ENCODE measurements at regions not wholly inside any gene's neighbourhood (a gene's known extent, or its start where the extent isn't known, plus 50 kb on each side); places are given as distances from the start of the nearest gene placed in this dataset.

DNA sequence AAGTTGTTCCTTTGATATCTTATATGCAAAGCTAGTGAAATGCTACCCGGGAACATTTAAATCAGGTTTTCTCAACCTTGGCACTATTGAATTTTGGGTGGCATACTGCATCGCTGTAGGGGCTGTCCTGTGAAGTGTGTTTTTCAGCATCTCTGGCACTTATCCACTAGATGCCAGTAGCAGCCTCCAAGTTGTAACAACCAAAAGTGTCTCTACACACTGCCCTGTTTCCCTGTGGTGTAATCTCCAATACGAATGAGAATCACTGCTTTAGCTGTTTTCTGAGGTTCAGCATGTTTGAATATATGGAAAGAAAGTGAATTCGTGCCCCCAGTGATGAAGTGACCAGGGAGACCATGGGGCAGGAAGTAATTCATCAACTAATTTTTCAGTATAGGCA lies 551.6 kb upstream of the PRKX start:
- no peak for TF ChIP-seq CTCF (optimal IDR thresholded peaks at IDR 0.05 in 1 of 3, IDR thresholded peaks at IDR 0.05 in 1 of 3, conservative IDR thresholded peaks at IDR 0.05 in 1 of 3; ENCODE audit: extremely low read depth in 1 of 3, insufficient read depth in 2 of 3, low read length in 3 of 3)
- TF ChIP-seq EZH2 (IDR thresholded peaks at IDR 0.05; ENCODE audit: low read length), result no peak
